LNCaP clone FGC (cell line): ENCODE measurements at regions not wholly inside any gene's neighbourhood (a gene's known extent, or its start where the extent isn't known, plus 50 kb on each side); places are given as distances from the start of the nearest gene placed in this dataset.

Source experiments
- DNase-seq: peaks from one replicate; pipeline ENCODE4 v3.0.0-alpha.2; 2011; ENCODE audit warnings: low read depth
- H3K4me3 ChIP-seq: 2 replicates; pipeline ENCODE4 v1.5.1; 2011; ENCODE audit warnings: mild to moderate bottlenecking, low read depth, low read length, control low read depth
- CTCF ChIP-seq: IDR thresholded peaks from 2 replicates; pipeline ENCODE4 v1.5.1; 2012; ENCODE audit warnings: mild to moderate bottlenecking; ENCODE audit not compliant: control insufficient read depth, insufficient read depth; ENCODE audit errors: extremely low read depth

- no peak for DNase-seq
- TF ChIP-seq CTCF: no peak
Measured at GRCh38 chr22:27164781-27165503, 507.6 kb downstream of the MIAT start.

GRCh38 chr22:27168681-27169080, 511.3 kb downstream of the MIAT start:
- TF ChIP-seq CTCF: no peak
- no peak for DNase-seq
- no peak overlapping the region for H3K4me3 ChIP-seq

More at GRCh38 chr22:27164781-27165503, 507.6 kb downstream of the MIAT start:
- H3K4me3 ChIP-seq: no peak overlapping the region

GRCh38 chr22:27170491-27170890, 513.1 kb downstream of the MIAT start:
- no peak for TF ChIP-seq CTCF
- no peak for DNase-seq
- H3K4me3 ChIP-seq: no peak overlapping the region

- no peak for TF ChIP-seq CTCF
Measured at GRCh38 chr22:27171212-27171611, 513.8 kb downstream of the MIAT start.

GRCh38 chr22:27173530-27173929, 516.1 kb downstream of the MIAT start:
- TF ChIP-seq CTCF: no peak
- H3K4me3 ChIP-seq: no peak overlapping the region
- no peak for DNase-seq

More at GRCh38 chr22:27171212-27171611, 513.8 kb downstream of the MIAT start:
- H3K4me3 ChIP-seq: no peak overlapping the region
- no peak for DNase-seq

GRCh38 chr22:27175021-27175838, 517.8 kb downstream of the MIAT start:
- TF ChIP-seq CTCF: no peak
- no peak overlapping the region for H3K4me3 ChIP-seq

More at GRCh38 chr22:27175021-27175838, 517.8 kb downstream of the MIAT start:
- DNase-seq: no peak
